ELF-1 (cell line): ENCODE measurements at regions not wholly inside any gene's neighbourhood (a gene's known extent, or its start where the extent isn't known, plus 50 kb on each side); places are given as distances from the start of the nearest gene placed in this dataset.

ENCODE experiments used
- DNase-seq: peaks from one replicate; pipeline ENCODE4 v3.0.0-alpha.2; 2016; ENCODE audit warnings: low read depth, low spot score

GRCh38 chr9:105193560-105193959, 50.9 kb upstream of the SLC44A1 start:
- no peak for DNase-seq

GRCh38 chr9:105194234-105194633, 50.2 kb upstream of the SLC44A1 start:
- no peak for DNase-seq
